ENCODE measurements at regions not wholly inside any gene's neighbourhood (a gene's known extent, or its start where the extent isn't known, plus 50 kb on each side); places are given as distances from the start of the nearest gene placed in this dataset.

DNA sequence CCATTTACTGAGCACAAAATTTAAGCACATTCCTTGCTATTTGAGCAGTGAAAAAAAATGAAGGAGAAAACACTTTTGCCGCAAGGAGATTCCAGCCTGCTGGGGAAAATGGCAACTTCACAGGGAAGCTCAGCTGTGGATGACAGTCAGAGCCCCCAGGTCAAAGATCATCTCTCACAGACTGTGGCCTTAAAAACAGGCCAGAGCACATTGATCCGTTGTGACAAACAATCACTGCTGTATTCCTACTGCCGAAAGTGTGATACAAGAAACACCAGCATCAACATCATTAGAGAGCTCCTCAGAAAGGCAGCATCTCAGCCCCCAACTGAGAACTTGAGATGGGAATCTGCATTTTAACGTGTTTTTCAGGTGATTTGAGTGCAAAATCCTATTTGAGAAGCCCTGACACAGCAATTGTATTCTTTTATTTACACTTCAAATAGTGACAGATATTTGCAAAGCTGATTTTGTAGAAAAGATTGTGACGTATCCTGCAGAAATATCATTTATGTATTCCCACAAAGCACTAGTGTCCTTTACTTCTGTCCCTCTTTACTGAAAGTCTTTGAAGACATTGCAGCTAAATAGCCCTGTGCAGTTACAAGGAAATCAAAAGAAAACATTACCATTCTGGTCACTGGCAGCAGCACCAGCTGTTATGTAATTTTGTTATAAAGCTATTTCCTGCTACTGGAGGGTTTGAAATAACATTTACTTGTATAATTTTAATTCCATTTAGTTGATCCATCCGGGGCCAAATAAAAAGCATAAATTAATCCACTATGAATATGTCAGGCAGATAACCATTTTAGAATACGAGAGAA is 652.0 kb downstream of the LIG4 start:
- Histone ChIP-seq H3K4me3 (ENCODE audit: insufficient read depth, low read depth, low read length) (no peak overlapping the region), H3K36me3 (replicated peaks; ENCODE audit: control insufficient read depth, insufficient read depth, low read length) (no peaks in the 10 kb centered on the region), H3K27me3 (ENCODE audit: control insufficient read depth, insufficient read depth, low read length) (no peaks in the 10 kb centered on the region)
- peak; percentile 9 for DNase-seq

DNA sequence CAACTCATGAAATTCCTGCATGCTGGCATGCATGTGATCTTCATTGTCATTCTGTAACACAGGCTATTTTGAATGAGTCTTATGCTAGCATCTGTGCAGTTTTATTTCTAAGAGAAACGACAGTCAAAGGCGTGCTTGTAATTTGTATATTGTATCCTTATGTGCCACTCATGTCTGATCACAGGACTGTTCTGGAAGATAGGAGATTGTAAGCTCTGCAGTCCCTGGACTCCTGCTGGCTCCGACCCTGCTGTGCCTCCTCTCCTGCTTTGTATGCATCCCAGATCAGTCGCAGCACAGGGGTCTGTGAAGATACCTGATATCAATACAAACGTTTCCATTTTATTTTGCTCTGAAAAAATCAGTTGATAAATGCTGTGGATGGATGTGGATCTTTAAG is 653.1 kb downstream of the LIG4 start:
- peak; percentile 22 for DNase-seq
- no peaks in the 10 kb centered on the region for H3K27me3 ChIP-seq (ENCODE audit: control insufficient read depth, insufficient read depth, low read length)
- no peaks in the 10 kb centered on the region for H3K36me3 ChIP-seq (replicated peaks; ENCODE audit: control insufficient read depth, insufficient read depth, low read length)
- H3K4me3 ChIP-seq (ENCODE audit: insufficient read depth, low read depth, low read length), result no peak overlapping the region

DNA sequence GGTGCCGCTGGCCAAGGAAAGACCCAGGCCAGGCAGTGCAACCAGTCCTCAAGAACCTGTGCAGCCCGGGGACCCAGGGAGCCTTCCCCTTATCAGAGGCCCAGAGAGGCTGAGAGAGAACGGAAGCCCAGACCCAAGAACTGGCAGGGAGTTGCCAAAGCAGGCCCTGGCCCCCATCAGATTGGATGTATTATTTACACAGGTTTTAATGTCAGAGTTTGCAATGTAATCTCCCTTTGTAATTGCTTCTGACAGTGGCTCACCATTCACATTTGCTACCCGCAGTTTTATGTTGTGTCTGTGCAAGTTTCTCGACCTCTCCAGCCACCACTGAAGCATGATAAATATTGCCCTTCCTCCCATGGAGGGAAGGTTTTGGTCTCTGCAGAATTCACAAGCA is 660.9 kb downstream of the LIG4 start:
- H3K27me3 ChIP-seq (ENCODE audit: control insufficient read depth, insufficient read depth, low read length), result no peaks in the 10 kb centered on the region
- DNase-seq, result no peak

GRCh38 chr13:107553838-107554237 is 661.5 kb downstream of the LIG4 start:
- Histone ChIP-seq H3K36me3 (replicated peaks; ENCODE audit: control insufficient read depth, insufficient read depth, low read length) (no peaks in the 10 kb centered on the region), H3K27me3 (ENCODE audit: control insufficient read depth, insufficient read depth, low read length) (no peaks in the 10 kb centered on the region), H3K4me3 (ENCODE audit: insufficient read depth, low read depth, low read length) (no peak overlapping the region)
- no peak for DNase-seq

More for the DNA sequence above, 660.9 kb downstream of the LIG4 start:
- Histone ChIP-seq H3K36me3 (replicated peaks; ENCODE audit: control insufficient read depth, insufficient read depth, low read length) (no peaks in the 10 kb centered on the region), H3K4me3 (ENCODE audit: insufficient read depth, low read depth, low read length) (no peak overlapping the region)

DNA sequence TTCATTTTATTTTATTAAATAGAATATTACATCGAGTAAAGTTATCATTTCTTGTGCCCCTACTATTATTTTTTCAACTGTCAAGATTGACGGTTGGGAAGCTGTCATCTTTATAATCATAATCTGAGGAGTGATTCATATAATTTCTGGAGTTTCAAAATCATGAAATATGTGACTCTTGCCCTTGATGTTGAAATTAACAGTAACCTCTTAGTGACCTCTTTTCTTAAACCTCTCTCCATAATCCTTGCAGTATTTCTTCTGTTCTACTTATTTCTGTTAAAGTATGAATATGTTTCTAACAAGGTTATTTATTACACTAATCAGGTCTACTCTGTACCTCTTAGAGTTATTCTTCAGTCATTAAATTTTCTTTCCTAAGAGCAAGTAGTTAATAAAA is 663.8 kb downstream of the LIG4 start:
- Histone ChIP-seq H3K4me3 (ENCODE audit: insufficient read depth, low read depth, low read length) (no peak overlapping the region), H3K27me3 (ENCODE audit: control insufficient read depth, insufficient read depth, low read length) (no peaks in the 10 kb centered on the region), H3K36me3 (replicated peaks; ENCODE audit: control insufficient read depth, insufficient read depth, low read length) (no peaks in the 10 kb centered on the region)
- no peak for DNase-seq

DNA sequence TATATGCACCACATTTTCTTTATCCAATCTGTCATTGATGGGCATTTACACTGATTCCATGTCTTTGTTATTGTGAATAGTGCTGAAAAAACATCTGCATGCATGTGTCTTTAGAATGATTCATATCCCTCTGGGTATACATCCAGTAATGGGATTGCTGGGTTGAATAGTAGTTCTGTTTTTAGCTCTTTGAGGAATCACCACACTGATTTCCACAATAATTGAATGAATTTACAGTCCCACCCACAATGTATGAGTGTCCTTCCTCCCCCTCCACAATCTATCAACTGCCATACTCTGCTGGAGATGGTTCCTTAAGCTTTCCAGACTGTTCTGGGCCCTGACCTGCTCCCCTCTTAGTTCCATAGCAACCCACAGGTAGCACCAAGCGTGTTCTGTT is 667.0 kb downstream of the LIG4 start:
- no peaks in the 10 kb centered on the region for H3K27me3 ChIP-seq (ENCODE audit: control insufficient read depth, insufficient read depth, low read length)
- no peaks in the 10 kb centered on the region for H3K36me3 ChIP-seq (replicated peaks; ENCODE audit: control insufficient read depth, insufficient read depth, low read length)
- no peak for DNase-seq
- H3K4me3 ChIP-seq (ENCODE audit: insufficient read depth, low read depth, low read length), result no peak overlapping the region

- no peaks in the 10 kb centered on the region for H3K27me3 ChIP-seq (ENCODE audit: control insufficient read depth, insufficient read depth, low read length)
- no peak for DNase-seq
- H3K36me3 ChIP-seq (replicated peaks; ENCODE audit: control insufficient read depth, insufficient read depth, low read length), result no peaks in the 10 kb centered on the region
- no peak overlapping the region for H3K4me3 ChIP-seq (ENCODE audit: insufficient read depth, low read depth, low read length)
These were observed 669.3 kb downstream of the LIG4 start for GRCh38 chr13:107545946-107546502.

DNA sequence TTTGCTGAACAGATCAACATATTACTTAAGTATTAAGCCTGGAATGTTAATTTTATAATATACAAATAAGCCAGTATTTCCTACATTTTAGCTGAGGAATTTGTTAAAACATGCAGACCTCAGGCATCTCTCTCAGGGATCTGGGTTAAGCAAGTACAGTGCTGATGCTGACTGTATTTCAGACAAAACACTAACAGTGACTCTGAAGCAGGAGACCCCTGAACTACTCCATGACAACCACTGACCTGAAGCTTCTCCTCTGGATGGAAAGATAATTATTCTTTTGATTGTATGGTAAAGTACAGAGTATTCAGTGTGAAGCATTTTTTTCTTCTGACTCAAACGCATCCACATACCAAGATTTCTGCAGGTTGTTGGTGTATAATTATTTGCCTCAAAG is 680.8 kb downstream of the LIG4 start:
- no peaks in the 10 kb centered on the region for H3K36me3 ChIP-seq (replicated peaks; ENCODE audit: control insufficient read depth, insufficient read depth, low read length)
- no peak overlapping the region for H3K4me3 ChIP-seq (ENCODE audit: insufficient read depth, low read depth, low read length)
- DNase-seq, result no peak
- H3K27me3 ChIP-seq (ENCODE audit: control insufficient read depth, insufficient read depth, low read length), result no peaks in the 10 kb centered on the region

- Histone ChIP-seq H3K4me3 (ENCODE audit: insufficient read depth, low read depth, low read length) (no peak overlapping the region), H3K36me3 (replicated peaks; ENCODE audit: control insufficient read depth, insufficient read depth, low read length) (no peaks in the 10 kb centered on the region), H3K27me3 (ENCODE audit: control insufficient read depth, insufficient read depth, low read length) (no peaks in the 10 kb centered on the region)
- no peak for DNase-seq
These were observed 683.5 kb downstream of the LIG4 start for GRCh38 chr13:107531816-107532215.

DNA sequence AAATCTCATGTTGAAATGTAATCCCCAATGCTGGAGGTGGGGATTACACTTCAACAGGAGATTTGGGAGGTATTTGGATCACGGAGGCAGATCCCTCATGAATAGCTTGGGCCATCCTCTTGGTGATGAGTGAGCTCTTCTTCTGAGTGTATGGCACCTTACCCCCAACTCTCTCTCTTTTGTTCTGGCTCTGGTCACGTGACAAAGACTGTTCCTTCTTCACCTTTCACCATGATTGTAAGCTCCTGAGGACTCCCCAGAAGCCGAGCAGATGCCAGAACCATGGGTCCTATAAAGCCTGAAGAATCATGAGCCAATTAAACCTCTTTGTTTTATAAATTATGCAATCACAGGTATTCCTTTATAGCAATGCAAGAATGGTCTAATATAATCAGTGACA is 684.2 kb downstream of the LIG4 start:
- H3K4me3 ChIP-seq (ENCODE audit: insufficient read depth, low read depth, low read length), result no peak overlapping the region
- no peaks in the 10 kb centered on the region for H3K27me3 ChIP-seq (ENCODE audit: control insufficient read depth, insufficient read depth, low read length)
- DNase-seq, result no peak
- no peaks in the 10 kb centered on the region for H3K36me3 ChIP-seq (replicated peaks; ENCODE audit: control insufficient read depth, insufficient read depth, low read length)

DNA sequence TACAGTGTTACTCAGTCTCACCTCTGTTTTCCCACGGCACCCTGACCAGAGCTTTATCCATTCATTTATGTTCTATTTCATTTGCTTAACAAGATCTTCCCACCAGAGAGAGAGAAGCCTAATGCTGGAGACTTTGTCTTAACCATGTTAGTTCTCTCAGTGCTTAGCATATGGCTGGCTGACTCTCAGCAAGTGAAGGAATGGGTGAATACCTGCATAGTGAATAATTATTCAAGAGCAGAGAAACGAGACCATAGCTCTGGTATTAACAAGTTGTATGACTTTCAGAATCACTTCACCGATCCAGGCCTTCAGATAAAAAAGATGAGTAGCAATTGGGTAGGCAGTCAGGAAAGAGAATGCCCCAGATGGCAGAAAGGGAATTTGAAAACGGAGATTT is 686.3 kb downstream of the LIG4 start:
- DNase-seq, result no peak
- Histone ChIP-seq H3K36me3 (replicated peaks; ENCODE audit: control insufficient read depth, insufficient read depth, low read length) (no peaks in the 10 kb centered on the region), H3K4me3 (ENCODE audit: insufficient read depth, low read depth, low read length) (no peak overlapping the region), H3K27me3 (ENCODE audit: control insufficient read depth, insufficient read depth, low read length) (no peaks in the 10 kb centered on the region)

DNA sequence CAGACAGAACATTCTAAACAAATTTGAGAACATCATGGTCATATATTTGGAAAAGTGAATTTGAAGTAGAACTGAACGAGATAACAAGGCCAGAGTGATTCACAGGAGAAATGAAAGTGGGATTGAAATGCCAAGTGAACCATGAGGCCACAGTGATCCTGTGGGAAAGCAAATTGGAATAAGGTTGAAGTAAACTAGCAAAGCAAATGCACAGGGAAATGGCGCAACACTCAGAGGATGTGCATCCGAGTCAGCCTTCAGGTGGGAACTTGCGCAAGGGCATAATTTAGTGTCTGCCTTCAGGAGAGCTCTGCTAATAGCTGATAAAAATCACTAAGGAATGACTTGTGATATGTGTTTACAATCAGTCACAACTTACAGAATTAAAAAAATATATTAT is 696.6 kb downstream of the LIG4 start:
- no peaks in the 10 kb centered on the region for H3K27me3 ChIP-seq (ENCODE audit: control insufficient read depth, insufficient read depth, low read length)
- no peak for DNase-seq
- H3K36me3 ChIP-seq (replicated peaks; ENCODE audit: control insufficient read depth, insufficient read depth, low read length), result no peaks in the 10 kb centered on the region
- no peak overlapping the region for H3K4me3 ChIP-seq (ENCODE audit: insufficient read depth, low read depth, low read length)

DNA sequence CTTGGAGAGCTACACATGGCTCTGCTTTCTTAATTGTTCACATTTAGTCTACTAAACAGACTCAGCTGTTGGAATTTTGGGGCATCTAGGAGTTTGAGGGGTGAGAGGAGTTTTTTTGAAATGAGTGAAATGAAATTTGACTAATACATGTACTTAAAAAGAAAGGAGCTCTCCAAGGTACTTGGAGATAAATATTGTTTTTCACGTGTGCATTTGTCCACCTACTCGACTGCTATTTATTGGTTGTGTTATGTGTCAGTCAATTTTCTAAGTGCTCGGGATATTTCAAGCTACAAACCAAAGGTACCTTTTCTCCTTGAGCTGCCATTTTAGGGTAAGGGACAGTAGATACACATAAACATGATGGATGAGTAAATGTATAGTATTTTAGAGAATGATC is 697.0 kb downstream of the LIG4 start:
- no peak for DNase-seq
- Histone ChIP-seq H3K27me3 (ENCODE audit: control insufficient read depth, insufficient read depth, low read length) (no peaks in the 10 kb centered on the region), H3K4me3 (ENCODE audit: insufficient read depth, low read depth, low read length) (no peak overlapping the region), H3K36me3 (replicated peaks; ENCODE audit: control insufficient read depth, insufficient read depth, low read length) (no peaks in the 10 kb centered on the region)

- Histone ChIP-seq H3K27me3 (ENCODE audit: control insufficient read depth, insufficient read depth, low read length) (no peaks in the 10 kb centered on the region), H3K4me3 (ENCODE audit: insufficient read depth, low read depth, low read length) (no peak overlapping the region), H3K36me3 (replicated peaks; ENCODE audit: control insufficient read depth, insufficient read depth, low read length) (no peaks in the 10 kb centered on the region)
- no peak for DNase-seq
These were observed 698.8 kb downstream of the LIG4 start for GRCh38 chr13:107516517-107516916.

- Histone ChIP-seq H3K27me3 (ENCODE audit: control insufficient read depth, insufficient read depth, low read length) (no peaks in the 10 kb centered on the region), H3K36me3 (replicated peaks; ENCODE audit: control insufficient read depth, insufficient read depth, low read length) (no peaks in the 10 kb centered on the region), H3K4me3 (ENCODE audit: insufficient read depth, low read depth, low read length) (no peak overlapping the region)
- peak; percentile 1 for DNase-seq
These were observed 702.8 kb downstream of the LIG4 start for GRCh38 chr13:107512551-107512950.

Measured in H7 (cell line).